C4-2B (cell line): ENCODE measurements at regions not wholly inside any gene's neighbourhood (a gene's known extent, or its start where the extent isn't known, plus 50 kb on each side); places are given as distances from the start of the nearest gene placed in this dataset.

Experiments
- ZFX ChIP-seq: fragments of 450-650 bp; IDR thresholded peaks from 2 replicates; pipeline ENCODE4 v1.6.1; 2017
- TF ChIP-seq, protein P1 (sequence below): fragments of 450-650 bp; conservative IDR thresholded peaks from 2 replicates; pipeline ENCODE4 v1.5.1; 2017; ENCODE audit warnings: mild to moderate bottlenecking

DNA sequence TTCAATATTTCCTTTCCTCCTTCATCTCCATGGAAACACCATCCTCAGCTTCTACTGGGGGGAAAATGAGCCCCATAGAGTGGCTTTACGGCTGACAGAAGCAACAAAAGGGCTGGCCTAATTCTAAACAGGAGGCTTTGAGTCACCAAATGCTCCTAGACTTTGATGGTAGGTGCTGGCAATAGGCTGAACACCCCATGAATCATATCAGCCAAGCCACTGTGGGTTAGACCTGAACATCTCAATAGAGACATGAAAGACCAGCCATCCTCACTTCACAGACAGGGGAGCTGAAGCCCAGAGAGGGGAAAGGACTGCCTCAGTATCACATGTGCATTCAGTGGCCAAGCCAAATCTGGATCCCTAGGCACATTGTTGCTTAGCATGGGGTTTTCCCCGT is 107.6 kb downstream of the AMER1 start:
- TF ChIP-seq, protein P1, sequence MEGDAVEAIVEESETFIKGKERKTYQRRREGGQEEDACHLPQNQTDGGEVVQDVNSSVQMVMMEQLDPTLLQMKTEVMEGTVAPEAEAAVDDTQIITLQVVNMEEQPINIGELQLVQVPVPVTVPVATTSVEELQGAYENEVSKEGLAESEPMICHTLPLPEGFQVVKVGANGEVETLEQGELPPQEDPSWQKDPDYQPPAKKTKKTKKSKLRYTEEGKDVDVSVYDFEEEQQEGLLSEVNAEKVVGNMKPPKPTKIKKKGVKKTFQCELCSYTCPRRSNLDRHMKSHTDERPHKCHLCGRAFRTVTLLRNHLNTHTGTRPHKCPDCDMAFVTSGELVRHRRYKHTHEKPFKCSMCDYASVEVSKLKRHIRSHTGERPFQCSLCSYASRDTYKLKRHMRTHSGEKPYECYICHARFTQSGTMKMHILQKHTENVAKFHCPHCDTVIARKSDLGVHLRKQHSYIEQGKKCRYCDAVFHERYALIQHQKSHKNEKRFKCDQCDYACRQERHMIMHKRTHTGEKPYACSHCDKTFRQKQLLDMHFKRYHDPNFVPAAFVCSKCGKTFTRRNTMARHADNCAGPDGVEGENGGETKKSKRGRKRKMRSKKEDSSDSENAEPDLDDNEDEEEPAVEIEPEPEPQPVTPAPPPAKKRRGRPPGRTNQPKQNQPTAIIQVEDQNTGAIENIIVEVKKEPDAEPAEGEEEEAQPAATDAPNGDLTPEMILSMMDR, result no peak
- no peak for TF ChIP-seq ZFX
